ENCODE measurements at regions not wholly inside any gene's neighbourhood (a gene's known extent, or its start where the extent isn't known, plus 50 kb on each side); places are given as distances from the start of the nearest gene placed in this dataset.

DNA sequence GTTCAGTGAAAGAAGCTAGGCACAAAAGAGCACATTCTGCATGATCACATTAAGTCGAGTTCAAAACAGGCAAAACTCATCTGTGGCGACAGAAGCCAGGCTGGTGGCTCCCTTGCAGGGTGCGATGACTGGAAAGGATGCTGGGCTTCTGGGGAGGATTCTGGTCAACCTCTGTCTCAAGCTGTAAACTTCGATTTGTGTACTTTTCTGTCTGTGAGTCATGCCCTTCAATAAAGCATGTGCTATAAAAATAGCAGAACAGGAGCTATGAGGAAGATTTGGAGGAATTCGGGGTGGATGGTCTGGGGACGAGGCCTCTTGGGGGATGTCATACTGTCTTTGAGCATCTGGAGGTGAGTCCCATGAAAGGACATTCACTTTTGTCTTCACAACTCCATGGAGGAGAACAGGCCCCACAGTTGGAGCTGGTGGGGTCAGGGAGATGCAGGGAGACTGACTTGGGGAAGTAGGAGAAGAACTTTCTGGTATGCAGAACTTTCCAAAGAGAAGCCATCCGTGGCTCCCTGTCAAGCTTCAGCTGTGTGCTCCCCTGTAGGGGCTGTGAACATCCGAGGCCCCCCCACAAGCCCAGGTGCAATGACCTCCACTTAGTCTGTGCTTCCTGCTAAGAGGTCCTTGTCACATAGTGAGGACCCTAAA lies 77.8 kb upstream of the LINC01488 start:
- TF ChIP-seq YY1 (IDR thresholded peaks at IDR 0.05; ENCODE audit: low read depth) (no peak), POLR2AphosphoS5 (IDR thresholded peaks at IDR 0.05; ENCODE audit: low read depth, low read length) (no peak), TAF1 (IDR thresholded peaks at IDR 0.05; ENCODE audit: borderline replicate concordance, low read depth, low read length) (no peak), ELF1 (IDR thresholded peaks at IDR 0.05) (no peak), GABPA (IDR thresholded peaks at IDR 0.05; ENCODE audit: low read depth) (no peak), MAX (IDR thresholded peaks at IDR 0.05; ENCODE audit: low read depth) (no peak), GATA2 (CRISPR knock-in tag; IDR thresholded peaks at IDR 0.05) (no peak), FOXM1 (IDR thresholded peaks at IDR 0.05; ENCODE audit: low read depth) (no peak), RAD21 (IDR thresholded peaks at IDR 0.05; ENCODE audit: low read length) (no peak), MEF2A (IDR thresholded peaks at IDR 0.05; ENCODE audit: borderline replicate concordance, low read depth) (no peak), EP300 (IDR thresholded peaks at IDR 0.05; ENCODE audit: borderline replicate concordance in 1 of 2, low read depth in 1 of 2, low read length in 1 of 2) (no peak), ZBTB33 (IDR thresholded peaks at IDR 0.05; ENCODE audit: borderline replicate concordance, low read depth) (no peak)
- TF ChIP-seq, protein P1, sequence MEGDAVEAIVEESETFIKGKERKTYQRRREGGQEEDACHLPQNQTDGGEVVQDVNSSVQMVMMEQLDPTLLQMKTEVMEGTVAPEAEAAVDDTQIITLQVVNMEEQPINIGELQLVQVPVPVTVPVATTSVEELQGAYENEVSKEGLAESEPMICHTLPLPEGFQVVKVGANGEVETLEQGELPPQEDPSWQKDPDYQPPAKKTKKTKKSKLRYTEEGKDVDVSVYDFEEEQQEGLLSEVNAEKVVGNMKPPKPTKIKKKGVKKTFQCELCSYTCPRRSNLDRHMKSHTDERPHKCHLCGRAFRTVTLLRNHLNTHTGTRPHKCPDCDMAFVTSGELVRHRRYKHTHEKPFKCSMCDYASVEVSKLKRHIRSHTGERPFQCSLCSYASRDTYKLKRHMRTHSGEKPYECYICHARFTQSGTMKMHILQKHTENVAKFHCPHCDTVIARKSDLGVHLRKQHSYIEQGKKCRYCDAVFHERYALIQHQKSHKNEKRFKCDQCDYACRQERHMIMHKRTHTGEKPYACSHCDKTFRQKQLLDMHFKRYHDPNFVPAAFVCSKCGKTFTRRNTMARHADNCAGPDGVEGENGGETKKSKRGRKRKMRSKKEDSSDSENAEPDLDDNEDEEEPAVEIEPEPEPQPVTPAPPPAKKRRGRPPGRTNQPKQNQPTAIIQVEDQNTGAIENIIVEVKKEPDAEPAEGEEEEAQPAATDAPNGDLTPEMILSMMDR (IDR thresholded peaks at IDR 0.05): no peak
